ENCODE measurements at regions not wholly inside any gene's neighbourhood (a gene's known extent, or its start where the extent isn't known, plus 50 kb on each side); places are given as distances from the start of the nearest gene placed in this dataset.

DNA sequence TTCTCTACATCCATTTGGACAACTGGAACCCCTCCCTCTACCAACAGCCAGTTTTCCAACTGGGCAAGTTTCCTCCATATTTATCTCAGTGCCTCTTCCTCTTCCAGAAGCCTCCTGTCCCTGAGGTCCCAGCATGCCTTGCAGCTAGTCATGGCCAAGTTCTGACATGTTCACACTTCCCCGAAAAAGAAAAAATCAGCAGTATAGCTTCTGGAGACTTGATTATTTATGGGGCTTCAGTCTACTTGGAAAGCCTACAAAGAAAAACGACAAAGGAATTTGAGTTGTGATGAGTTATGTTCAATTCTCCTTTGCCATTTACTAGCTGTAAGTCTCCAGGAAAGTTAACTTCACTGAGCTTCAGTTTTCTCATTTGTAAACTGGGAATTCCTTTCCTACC lies 406.5 kb downstream of the MAFB start:
- Histone ChIP-seq H2AFZ (no peak overlapping the region), H3K9me3 (ENCODE audit: insufficient read depth, low read depth) (0 out of 2 replicates have a peak, but pooled peaks cover 2% of the 10 kb centered on the region), H3F3A (ENCODE audit: insufficient read depth, low read depth) (no peaks in the 10 kb centered on the region), H3K9me2 (ENCODE audit: insufficient read depth) (no peaks in the 10 kb centered on the region), H3K79me2 (ENCODE audit: low read depth) (no peaks in the 10 kb centered on the region), H3K36me3 (ENCODE audit: low read depth) (no peaks in the 10 kb centered on the region), H3K4me1 (replicated peaks; ENCODE audit: insufficient read depth) (no peaks in the 10 kb centered on the region), H3K27me3 (ENCODE audit: insufficient read depth, low read depth) (peaks cover 3% of the 10 kb centered on the region; the same call in 1 of the 2 replicates), H3K4me3 (no peak overlapping the region), H3K4me2 (no peak overlapping the region), H4K20me1 (ENCODE audit: insufficient read depth) (no peaks in the 10 kb centered on the region), H3K27ac (no peak overlapping the region)
- DNase-seq: no peak
- BruUV-seq (replicated peaks): no TSS peak
- intact Hi-C loops (cut with micrococcal nuclease; ENCODE audit: unreplicated experiment): no loop called here
- POLR2A ChIA-PET (ENCODE audit: unreplicated experiment): no interaction called here
- CTCF ChIA-PET: no interaction called here
- TF ChIP-seq, protein P1, sequence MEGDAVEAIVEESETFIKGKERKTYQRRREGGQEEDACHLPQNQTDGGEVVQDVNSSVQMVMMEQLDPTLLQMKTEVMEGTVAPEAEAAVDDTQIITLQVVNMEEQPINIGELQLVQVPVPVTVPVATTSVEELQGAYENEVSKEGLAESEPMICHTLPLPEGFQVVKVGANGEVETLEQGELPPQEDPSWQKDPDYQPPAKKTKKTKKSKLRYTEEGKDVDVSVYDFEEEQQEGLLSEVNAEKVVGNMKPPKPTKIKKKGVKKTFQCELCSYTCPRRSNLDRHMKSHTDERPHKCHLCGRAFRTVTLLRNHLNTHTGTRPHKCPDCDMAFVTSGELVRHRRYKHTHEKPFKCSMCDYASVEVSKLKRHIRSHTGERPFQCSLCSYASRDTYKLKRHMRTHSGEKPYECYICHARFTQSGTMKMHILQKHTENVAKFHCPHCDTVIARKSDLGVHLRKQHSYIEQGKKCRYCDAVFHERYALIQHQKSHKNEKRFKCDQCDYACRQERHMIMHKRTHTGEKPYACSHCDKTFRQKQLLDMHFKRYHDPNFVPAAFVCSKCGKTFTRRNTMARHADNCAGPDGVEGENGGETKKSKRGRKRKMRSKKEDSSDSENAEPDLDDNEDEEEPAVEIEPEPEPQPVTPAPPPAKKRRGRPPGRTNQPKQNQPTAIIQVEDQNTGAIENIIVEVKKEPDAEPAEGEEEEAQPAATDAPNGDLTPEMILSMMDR (conservative IDR thresholded peaks at IDR 0.05): no peak
- TF ChIP-seq EZH2 (IDR thresholded peaks at IDR 0.05; ENCODE audit: low read depth): no peak

- DNase-seq: no peak
- TF ChIP-seq, protein P1 (conservative IDR thresholded peaks at IDR 0.05): no peak
- no peak for TF ChIP-seq EZH2 (IDR thresholded peaks at IDR 0.05; ENCODE audit: low read depth)
- Histone ChIP-seq H4K20me1 (ENCODE audit: insufficient read depth) (no peaks in the 10 kb centered on the region), H3K4me3 (no peak overlapping the region), H3K27ac (no peak overlapping the region), H3F3A (ENCODE audit: insufficient read depth, low read depth) (no peaks in the 10 kb centered on the region), H3K79me2 (ENCODE audit: low read depth) (no peaks in the 10 kb centered on the region), H3K36me3 (ENCODE audit: low read depth) (no peaks in the 10 kb centered on the region), H3K9me3 (ENCODE audit: insufficient read depth, low read depth) (no peaks in the 10 kb centered on the region), H3K4me1 (replicated peaks; ENCODE audit: insufficient read depth) (no peaks in the 10 kb centered on the region), H3K9me2 (ENCODE audit: insufficient read depth) (no peaks in the 10 kb centered on the region), H3K27me3 (ENCODE audit: insufficient read depth, low read depth) (no peaks in the 10 kb centered on the region), H3K4me2 (no peak overlapping the region), H2AFZ (no peak overlapping the region)
- POLR2A ChIA-PET (ENCODE audit: unreplicated experiment): no interaction called here
- intact Hi-C loops (cut with micrococcal nuclease; ENCODE audit: unreplicated experiment): no loop called here
- no TSS peak for BruUV-seq (replicated peaks)
- CTCF ChIA-PET: no interaction called here
These were observed 408.4 kb downstream of the MAFB start for GRCh38 chr20:40280616-40281015.

GRCh38 chr20:40279390-40279789 lies 409.6 kb downstream of the MAFB start:
- ChIA-PET CTCF (no interaction called here), POLR2A (ENCODE audit: unreplicated experiment) (no interaction called here)
- no TSS peak for BruUV-seq (replicated peaks)
- Histone ChIP-seq H3K27ac (no peak overlapping the region), H2AFZ (no peak overlapping the region), H3K27me3 (ENCODE audit: insufficient read depth, low read depth) (no peaks in the 10 kb centered on the region), H4K20me1 (ENCODE audit: insufficient read depth) (no peaks in the 10 kb centered on the region), H3K4me1 (replicated peaks; ENCODE audit: insufficient read depth) (no peaks in the 10 kb centered on the region), H3K4me2 (no peak overlapping the region), H3F3A (ENCODE audit: insufficient read depth, low read depth) (no peaks in the 10 kb centered on the region), H3K79me2 (ENCODE audit: low read depth) (no peaks in the 10 kb centered on the region), H3K9me2 (ENCODE audit: insufficient read depth) (no peaks in the 10 kb centered on the region), H3K9me3 (ENCODE audit: insufficient read depth, low read depth) (no peaks in the 10 kb centered on the region), H3K36me3 (ENCODE audit: low read depth) (no peaks in the 10 kb centered on the region), H3K4me3 (no peak overlapping the region)
- TF ChIP-seq, protein P1 (conservative IDR thresholded peaks at IDR 0.05): no peak
- no peak for DNase-seq
- intact Hi-C loops (cut with micrococcal nuclease; ENCODE audit: unreplicated experiment): no loop called here
